SKM-1 treated with dmso at 0.1 percent for 144 hours (cell line): ENCODE measurements at regions not wholly inside any gene's neighbourhood (a gene's known extent, or its start where the extent isn't known, plus 50 kb on each side); places are given as distances from the start of the nearest gene placed in this dataset.

Source experiments
- DNase-seq: peaks from one replicate; lab custom pipeline; 2025; ENCODE audit not compliant: unreplicated experiment; lab: John Stamatoyannopoulos, UW

- no peak for DNase-seq
Observed at GRCh38 chr12:93318720-93319522, 58.8 kb upstream of the NUDT4 start.

- no peak for DNase-seq
Observed at GRCh38 chr12:93319523-93320050, 58.1 kb upstream of the NUDT4 start.

GRCh38 chr12:93322784-93323183 is 54.9 kb upstream of the NUDT4 start:
- no peak for DNase-seq

- no peak for DNase-seq
Observed at GRCh38 chr12:93323625-93324329, 53.9 kb upstream of the NUDT4 start.

- DNase-seq = no peak
Observed at GRCh38 chr12:93325855-93326254, 51.9 kb upstream of the NUDT4 start.
